A549 (cell line): ENCODE measurements at regions not wholly inside any gene's neighbourhood (a gene's known extent, or its start where the extent isn't known, plus 50 kb on each side); places are given as distances from the start of the nearest gene placed in this dataset.

Source experiments
- CTCF ChIP-seq: fragments of >200 bp; sonication (Bioruptor Twin); formaldehyde crosslinking; IDR thresholded peaks from 3 replicates; pipeline ENCODE4 v1.5.1; 2016
- EP300 ChIP-seq, 2 experiments: fragments of >200 bp; sonication (Bioruptor Twin); formaldehyde crosslinking; IDR thresholded peaks; 2 replicates in 1 of 2; 3 replicates in 1 of 2; pipeline ENCODE4 v1.6.1; 2016 to 2017
- MAFK ChIP-seq: fragments of 450-650 bp; IDR thresholded peaks from 2 replicates; pipeline ENCODE4 v1.6.1; 2014; ENCODE audit not compliant: partially characterized antibody
- MYC ChIP-seq: IDR thresholded peaks from 2 replicates; pipeline ENCODE4 v1.6.1; 2012; ENCODE audit warnings: mild to moderate bottlenecking, inconsistent platforms, low read length, improper control_type of control experiment, borderline replicate concordance
- POLR2A ChIP-seq: IDR thresholded peaks from 2 replicates; pipeline ENCODE4 v1.6.1; 2012; ENCODE audit warnings: mild to moderate bottlenecking, low read length
- POLR2AphosphoS2 ChIP-seq: conservative IDR thresholded peaks from 2 replicates; pipeline ENCODE4 v1.6.1; 2012; ENCODE audit warnings: low read length, improper control_type of control experiment, inconsistent platforms
- REST ChIP-seq: fragments of 200-600 bp; sonication (generic); IDR thresholded peaks from 2 replicates; pipeline ENCODE4 v1.6.1; 2016; ENCODE audit warnings: antibody characterized with exemption, mild to moderate bottlenecking, moderate library complexity
- SMC3 ChIP-seq: fragments of >200 bp; sonication (Bioruptor Twin); formaldehyde crosslinking; IDR thresholded peaks from 3 replicates; pipeline ENCODE4 v1.6.1; 2018; ENCODE audit warnings: inconsistent platforms

GRCh38 chr5:17989036-17989435 is 354.8 kb downstream of the TAF11L14 start:
- TF ChIP-seq POLR2A (no peak), CTCF (no peak), MYC (no peak), EP300 (IDR thresholded peaks at IDR 0.05) (no peak), POLR2AphosphoS2 (no peak), SMC3 (no peak), REST (no peak), MAFK (no peak)
